ENCODE measurements at regions not wholly inside any gene's neighbourhood (a gene's known extent, or its start where the extent isn't known, plus 50 kb on each side); places are given as distances from the start of the nearest gene placed in this dataset.

DNA sequence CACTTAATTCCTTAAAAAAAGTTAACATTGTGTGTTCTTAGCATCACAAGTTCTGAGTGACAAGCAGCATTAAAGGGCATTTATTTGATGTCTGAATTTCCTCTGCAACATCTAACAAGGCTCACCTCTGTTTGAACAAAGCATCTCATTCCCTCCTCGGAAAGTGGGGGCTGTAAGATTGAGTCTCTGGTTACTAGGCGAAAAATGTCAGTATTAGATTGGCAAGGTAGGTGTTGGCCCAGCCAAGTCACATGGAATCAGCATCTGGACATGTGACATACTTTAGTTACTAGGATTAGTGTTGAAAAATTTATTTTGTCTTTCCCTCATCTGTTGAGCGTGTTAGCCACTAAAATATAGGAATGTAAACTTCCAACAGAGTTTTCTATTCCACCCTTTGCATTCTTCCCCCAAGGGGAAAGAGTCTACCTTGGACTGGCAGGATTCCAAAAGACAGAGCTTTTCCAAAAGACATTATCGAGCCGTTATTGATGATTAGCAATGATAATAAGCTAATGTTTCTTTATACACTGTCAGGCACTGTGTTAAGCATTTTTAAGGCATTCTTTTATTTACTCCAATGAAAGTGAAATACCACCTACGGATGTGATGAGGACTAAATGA, 194.9 kb upstream of the BTG1 start:
- no peak overlapping the region for H3K4me3 ChIP-seq (replicated peaks; ENCODE audit: low read depth, low read length)
- no peak for DNase-seq (ENCODE audit: extremely low read depth, low read depth)
- TF ChIP-seq, protein P1, sequence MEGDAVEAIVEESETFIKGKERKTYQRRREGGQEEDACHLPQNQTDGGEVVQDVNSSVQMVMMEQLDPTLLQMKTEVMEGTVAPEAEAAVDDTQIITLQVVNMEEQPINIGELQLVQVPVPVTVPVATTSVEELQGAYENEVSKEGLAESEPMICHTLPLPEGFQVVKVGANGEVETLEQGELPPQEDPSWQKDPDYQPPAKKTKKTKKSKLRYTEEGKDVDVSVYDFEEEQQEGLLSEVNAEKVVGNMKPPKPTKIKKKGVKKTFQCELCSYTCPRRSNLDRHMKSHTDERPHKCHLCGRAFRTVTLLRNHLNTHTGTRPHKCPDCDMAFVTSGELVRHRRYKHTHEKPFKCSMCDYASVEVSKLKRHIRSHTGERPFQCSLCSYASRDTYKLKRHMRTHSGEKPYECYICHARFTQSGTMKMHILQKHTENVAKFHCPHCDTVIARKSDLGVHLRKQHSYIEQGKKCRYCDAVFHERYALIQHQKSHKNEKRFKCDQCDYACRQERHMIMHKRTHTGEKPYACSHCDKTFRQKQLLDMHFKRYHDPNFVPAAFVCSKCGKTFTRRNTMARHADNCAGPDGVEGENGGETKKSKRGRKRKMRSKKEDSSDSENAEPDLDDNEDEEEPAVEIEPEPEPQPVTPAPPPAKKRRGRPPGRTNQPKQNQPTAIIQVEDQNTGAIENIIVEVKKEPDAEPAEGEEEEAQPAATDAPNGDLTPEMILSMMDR (IDR thresholded peaks at IDR 0.05; ENCODE audit: low read depth, low read length, missing control alignments), result no peak

DNA sequence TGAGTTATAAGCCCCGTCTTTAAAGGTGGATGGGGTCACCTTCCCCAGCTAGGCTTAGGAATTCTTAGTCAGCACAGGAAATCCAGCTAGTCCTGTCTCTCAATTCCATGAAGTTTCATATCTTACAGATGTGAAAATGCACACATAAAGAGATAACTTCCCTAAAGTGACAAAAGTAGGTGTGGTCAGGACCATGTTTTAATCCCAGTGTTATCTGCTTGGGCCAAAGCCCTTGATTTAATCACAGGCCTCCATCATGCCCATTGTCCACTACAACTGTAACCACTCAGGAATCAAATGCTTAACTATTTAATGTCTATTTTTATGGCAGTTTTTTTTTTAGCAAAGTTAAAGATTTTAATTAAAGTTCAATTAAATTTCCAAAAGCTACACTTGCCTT, 194.4 kb upstream of the BTG1 start:
- DNase-seq (ENCODE audit: extremely low read depth, low read depth), result no peak
- TF ChIP-seq, protein P1 (IDR thresholded peaks at IDR 0.05; ENCODE audit: low read depth, low read length, missing control alignments), result no peak

DNA sequence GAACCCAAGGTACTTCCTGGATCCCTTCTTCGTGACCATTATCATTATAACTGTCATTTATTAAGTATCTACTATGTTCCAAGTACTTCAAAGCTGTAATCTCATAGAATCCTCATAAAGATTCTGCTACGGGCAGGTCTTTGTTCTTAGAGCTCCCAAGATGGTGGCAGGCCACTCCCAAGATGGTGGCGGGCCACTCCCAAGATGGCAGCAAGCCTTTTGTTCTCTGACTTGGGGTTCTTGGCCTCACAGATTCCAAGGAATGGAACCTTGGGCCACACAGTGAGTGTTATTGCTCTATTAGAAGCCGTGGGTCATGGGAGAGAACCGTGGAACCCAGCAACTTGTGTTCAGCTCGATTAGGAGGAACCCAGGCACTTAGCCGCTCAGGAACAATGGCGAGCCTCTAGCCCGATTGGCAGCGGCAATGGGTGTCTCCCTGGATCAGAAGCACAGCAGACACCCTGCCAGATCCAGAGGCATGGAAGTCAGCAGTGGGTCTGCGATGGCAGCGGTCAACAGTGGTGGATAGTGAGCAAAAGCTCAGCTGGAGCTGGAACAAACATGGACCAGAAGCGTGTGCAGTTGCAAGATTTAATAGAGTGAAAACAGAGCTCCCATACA, 193.7 kb upstream of the BTG1 start:
- TF ChIP-seq, protein P1 (IDR thresholded peaks at IDR 0.05; ENCODE audit: low read depth, low read length, missing control alignments), result no peak
- no peak for DNase-seq (ENCODE audit: extremely low read depth, low read depth)
- H3K4me3 ChIP-seq (replicated peaks; ENCODE audit: low read depth, low read length), result no peak overlapping the region

More for the DNA sequence above, 194.4 kb upstream of the BTG1 start:
- no peak overlapping the region for H3K4me3 ChIP-seq (replicated peaks; ENCODE audit: low read depth, low read length)

DNA sequence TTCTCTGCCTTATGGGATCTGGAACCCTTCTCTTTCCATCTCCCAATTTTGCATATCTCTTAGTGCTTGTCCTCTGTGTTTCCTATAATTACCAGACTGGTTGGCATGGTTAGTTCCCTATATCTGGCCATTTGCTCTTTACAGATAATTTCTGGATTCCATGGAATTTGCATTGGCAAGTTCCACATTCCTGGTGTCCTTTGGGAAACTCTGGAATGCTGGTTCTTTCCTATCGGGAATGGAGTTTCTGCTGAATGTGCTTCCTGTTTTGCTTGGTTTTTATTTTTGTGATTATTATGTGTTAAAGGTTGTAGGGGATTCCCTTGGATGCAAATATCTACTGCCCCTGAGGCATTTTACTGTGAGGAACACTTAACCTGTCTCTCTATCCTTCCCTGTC, 193.0 kb upstream of the BTG1 start:
- TF ChIP-seq, protein P1 (IDR thresholded peaks at IDR 0.05; ENCODE audit: low read depth, low read length, missing control alignments), result no peak
- no peak for DNase-seq (ENCODE audit: extremely low read depth, low read depth)
- no peak overlapping the region for H3K4me3 ChIP-seq (replicated peaks; ENCODE audit: low read depth, low read length)

DNA sequence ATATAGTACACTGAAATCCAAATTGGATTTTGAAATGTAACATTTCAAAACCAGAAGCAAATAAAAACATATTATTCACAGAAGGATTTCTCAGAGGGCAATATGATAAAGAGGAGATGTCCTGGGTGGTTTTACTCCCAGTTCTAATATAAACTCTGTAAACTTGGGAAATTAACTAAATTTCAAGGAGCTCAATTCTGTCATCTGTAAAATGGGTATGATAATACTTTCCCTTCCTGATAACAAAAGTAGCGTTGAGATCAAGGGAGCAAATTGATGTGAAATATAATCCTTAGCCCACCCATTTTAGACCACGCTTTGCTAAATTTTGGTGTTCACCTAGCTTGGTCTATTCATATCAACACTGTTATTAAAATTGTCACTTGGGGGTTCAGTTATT, 192.5 kb upstream of the BTG1 start:
- DNase-seq (ENCODE audit: extremely low read depth, low read depth), result no peak
- TF ChIP-seq, protein P1 (IDR thresholded peaks at IDR 0.05; ENCODE audit: low read depth, low read length, missing control alignments), result no peak
- H3K4me3 ChIP-seq (replicated peaks; ENCODE audit: low read depth, low read length), result no peak overlapping the region

DNA sequence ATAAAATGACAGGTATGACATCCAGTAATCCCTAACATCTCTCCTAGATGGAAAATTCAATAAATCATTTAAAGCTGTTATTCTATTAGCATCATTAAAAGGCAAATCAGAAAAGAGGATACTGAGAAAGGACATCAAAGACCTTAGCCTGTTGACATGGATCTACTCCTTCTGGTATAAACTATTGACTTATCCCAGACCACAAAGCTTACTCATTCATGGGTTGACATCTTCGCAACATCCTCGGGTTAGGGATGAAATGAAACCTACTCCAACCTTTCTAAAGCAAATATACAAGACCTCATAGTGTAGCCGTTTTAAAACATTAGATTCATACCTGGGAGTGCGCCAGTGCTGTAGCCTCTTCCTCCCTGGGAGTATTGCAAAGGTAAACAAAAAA, 191.5 kb upstream of the BTG1 start:
- no peak overlapping the region for H3K4me3 ChIP-seq (replicated peaks; ENCODE audit: low read depth, low read length)
- TF ChIP-seq, protein P1 (IDR thresholded peaks at IDR 0.05; ENCODE audit: low read depth, low read length, missing control alignments), result no peak
- no peak for DNase-seq (ENCODE audit: extremely low read depth, low read depth)
